Stimulated activated CD8-positive, alpha-beta memory T cell treated with anti-CD3 and anti-CD28 coated beads, Interleukin-15, amount 100 ng/mL, for 1 hour (primary cell): ENCODE measurements at regions not wholly inside any gene's neighbourhood (a gene's known extent, or its start where the extent isn't known, plus 50 kb on each side); places are given as distances from the start of the nearest gene placed in this dataset.

Source experiments
- DNase-seq: peaks from one replicate; pipeline ENCODE4 v3.0.0-alpha.2; 2020; ENCODE audit warnings: low read depth

DNA sequence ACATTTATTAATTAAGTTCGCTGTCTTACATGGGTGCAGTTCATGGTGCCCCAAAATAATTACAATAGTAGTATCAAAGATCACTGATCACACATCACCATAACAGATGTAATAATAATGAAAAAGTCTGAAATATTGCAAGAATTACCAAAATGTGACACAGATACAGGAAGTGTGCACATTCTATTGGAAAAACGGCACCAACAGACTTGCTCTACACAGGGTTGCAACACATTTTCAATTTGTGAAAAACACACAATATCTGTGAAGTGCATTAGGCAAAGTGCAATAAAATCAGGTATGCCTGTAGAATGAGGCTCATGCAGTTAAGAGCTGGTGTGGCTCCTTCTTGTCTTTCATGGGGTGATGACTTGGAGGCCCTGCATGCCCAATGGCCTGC is 265.8 kb downstream of the RPLP1 start:
- no peak for DNase-seq

DNA sequence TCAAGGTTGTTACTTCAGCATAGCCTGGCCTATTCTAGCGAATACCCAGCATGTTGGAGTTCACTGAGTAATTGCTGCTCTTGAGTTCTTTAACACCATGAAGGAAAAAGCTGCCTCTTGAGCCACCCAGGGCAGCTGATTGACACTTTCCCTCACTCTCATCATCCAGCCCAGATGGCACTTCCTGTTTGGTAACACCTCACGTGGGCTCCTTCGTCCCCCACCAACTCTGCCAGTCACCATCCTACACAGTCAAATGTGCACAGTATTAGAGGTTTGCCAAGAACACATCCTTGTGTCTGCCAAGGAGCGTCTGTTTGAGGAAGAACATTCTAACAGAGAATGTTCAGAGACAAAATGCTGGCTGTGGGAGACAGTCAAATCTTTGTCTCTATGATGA is 266.3 kb downstream of the RPLP1 start:
- no peak for DNase-seq

DNA sequence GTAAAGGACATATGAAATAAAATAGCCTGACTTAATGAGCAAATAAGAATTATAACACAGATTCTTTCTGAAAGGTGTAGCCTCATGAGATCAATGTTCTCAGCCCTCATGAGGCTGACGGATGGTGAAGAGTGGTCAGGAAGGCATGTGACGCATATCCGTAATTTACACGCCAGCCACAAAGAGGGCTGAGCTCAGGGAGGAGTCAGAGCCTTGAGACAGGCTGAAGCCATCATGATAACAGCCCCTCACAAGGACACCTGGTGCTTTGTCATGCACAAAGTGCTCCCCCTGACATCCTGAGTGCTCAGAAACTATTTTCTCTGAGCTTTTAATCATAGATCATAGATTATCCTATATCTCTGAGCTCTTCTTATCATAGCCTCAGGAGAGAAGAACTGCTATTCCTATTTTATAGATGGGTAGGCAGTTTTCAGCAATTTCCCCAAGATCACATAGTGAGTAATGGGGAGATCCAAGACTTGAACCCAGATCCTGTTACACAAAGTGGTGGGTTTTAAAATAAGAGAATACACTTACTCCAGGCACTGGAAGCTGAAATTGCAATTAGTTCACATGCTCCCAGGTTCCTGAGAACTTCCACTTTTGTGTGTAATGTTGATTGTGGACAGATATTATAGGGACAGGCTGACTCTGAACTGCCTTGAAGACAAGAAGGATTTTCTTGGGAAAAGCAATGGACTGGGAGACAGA is 267.1 kb downstream of the RPLP1 start:
- peak; percentile 49 for DNase-seq

DNA sequence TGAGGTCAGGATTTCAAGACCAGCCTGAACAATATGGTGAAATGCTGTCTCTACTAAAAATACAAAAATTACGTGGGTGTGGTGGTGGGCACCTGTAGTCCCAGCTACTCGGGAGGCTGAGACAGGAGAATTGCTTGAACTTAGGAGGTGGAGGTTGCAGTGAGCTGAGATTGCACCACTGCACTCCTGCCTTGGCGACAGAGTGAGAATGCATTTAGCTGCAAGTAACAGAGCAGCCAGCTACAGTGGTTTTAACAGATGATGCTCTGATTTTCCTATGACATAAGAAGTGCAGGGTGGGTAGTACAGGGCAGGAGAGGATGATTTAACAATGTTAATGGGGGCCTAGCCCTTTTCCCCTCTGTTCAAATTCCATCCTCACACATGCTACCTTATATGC is 267.9 kb downstream of the RPLP1 start:
- DNase-seq, result no peak

DNA sequence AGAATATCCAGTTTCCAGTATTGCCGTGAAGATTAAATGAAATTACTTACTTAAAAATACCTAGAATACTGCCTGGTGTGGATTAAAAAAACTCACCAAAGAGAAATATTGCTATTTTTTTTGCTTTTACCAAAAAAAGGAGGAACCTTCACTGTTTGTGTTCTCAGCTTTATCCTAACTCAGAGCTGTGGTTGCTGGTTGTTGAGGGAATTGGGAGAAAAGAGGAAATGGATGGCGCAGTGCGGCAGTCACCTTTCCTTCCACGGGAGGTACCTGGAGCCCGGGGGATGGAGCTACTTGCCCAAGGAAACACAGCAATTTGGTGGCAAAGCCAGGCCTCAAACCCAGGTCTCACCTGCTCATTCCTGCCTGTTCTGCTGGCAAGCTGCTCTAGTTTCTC is 270.3 kb downstream of the RPLP1 start:
- DNase-seq, result no peak

DNA sequence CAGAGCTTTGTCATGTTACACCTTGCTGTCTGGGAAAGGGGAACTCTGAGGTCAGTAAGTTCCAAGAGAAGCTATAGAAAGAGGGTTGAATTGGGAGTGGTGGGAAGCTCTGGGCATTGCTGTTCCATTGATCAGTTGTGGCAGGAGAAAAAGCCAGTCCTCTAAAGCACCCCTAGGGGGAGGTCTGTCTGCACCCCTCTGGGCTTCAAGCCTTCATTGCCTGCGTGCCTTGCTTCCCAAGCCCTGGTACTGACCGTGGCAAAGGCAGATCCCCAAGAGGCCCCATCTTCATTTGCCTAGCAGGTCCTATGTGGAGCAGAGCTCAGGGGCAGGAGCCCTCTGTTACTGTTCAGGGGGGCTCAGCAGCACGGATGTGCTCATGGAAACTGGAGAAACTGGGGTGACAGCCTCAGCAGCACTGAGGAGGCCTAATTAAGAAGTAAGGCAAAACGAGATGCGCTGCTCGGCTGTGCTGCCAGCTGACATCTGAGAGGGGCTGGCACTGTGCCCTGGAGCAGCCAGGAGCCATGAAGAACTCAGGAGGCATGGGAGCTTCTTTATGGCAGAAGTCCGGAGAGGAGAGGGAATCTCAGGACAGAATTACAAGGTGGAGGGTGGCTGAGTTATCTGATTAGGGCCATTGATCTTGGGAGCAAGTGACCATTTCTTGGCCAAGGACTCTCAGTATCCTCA is 270.9 kb downstream of the RPLP1 start:
- no peak for DNase-seq

DNA sequence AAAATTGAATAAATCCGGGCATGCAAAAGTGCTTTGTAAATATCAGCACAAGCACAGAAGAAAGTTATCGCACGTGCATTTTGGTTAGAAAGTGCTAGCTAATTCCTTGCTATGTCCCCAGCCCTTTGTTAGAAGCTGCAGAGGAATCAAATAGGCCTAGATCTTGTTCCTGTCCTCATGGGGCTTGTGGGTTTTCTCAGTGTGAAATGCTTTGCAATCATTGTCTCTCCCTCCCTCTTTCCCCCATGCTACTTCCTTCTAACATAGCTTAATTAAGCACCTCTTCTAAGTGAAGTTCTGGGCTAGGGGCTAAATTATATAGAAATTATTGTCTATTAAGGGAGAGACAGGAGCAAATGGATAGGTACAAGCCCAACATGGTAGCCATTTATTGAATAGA is 271.7 kb downstream of the RPLP1 start:
- DNase-seq, result no peak

DNA sequence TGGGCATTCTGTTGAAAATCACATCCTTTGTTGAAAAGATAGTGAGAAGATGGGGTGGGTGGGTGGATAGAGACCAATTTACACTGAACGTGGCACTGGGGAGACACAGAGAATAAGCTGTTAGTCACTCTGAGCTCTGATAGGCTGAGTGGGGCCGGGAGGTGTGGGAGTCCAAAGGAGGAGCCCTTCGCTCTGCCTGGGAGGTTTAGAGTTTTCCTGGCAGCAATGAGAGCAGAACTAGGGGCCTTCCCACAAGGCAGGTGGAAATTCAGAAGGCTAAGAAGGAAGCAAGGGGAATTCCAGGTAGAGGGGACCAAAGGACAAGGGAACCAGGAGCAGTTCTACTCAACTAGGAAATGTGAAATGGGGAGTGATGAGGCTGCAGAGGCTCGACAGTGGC is 272.7 kb downstream of the RPLP1 start:
- DNase-seq, result no peak

DNA sequence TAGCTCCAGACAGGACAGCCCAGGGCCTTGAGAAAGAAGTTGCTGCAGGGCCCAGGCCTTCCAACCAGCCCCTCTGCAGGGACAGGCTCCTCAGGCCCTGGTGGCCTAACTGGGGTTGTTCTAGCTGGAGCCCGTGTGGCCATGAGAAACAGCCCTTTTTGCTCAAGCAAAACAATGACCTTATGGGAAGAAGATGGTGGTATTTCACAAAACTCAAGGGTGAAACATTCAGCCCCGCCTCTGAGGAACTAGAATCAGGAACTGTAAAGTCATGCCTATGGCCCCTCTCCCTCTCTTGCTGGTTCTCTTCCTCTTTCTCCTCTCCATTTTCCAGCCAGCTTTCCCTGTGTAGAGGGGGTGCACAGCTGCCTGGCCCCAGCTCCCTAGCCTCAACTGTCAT is 273.3 kb downstream of the RPLP1 start:
- DNase-seq, result no peak

DNA sequence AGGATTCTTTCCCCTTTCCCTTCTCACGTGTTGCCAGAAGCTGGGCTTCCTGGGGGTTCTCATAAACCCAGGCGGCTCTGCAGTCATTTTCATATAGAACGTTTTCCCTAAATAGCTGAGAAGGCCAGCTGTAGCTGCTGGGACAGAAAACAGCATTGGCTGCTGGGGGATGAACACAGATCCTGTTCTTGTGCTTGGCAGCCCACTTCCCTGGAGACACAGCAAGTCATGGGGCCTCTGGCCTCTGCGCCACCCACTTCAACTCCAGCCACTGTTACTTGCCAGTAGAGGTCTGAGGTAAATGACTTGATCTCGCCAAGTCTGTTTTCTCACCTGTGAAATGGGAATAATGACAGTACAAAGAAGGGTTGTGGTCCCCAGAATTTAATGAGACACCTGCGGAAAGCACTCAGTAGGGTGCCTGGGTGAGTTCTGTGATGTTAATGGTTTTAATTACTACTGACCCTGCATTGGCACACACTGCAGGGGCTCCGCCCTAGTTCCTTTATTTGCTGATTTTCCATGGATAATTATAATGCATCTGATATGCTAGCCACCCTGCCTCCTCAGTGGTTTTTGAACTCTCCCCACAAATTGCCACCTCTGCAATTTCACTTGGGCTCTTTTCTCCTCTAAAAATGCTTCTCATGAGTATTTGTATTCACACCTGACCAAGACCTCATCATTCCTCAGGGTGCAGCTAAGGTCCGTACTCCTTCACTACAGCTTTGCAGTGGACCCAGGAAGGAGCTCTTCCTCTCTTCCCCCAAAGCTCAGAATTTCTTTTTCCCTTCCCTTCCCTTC is 274.7 kb downstream of the RPLP1 start:
- no peak for DNase-seq

DNA sequence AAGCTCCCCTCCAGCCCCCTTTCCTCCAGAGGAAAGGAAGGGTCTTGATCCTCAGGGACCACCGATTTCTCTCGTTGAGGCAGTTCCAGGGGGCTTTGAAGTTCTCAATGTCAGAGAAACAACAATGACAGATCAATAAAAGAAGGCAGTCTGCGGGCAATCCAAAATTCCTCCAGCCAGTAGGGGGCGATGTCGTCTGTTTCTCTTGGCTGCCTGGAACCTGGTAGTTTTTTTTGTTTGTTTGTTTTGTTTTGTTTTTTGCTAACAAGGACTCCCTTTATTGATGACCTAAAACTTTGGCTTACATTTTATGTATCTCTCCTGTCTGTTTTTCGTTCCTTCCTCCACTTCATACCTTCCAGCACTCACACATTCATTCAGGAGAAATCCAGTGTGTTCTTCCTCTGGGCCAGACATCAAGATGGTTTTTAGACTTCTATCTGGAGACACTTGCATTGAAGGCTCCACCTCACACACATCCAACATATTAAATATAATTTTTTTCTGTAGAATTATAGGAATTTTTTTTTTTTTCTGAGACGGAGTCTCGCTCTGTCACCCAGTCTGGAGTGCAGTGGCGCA is 276.6 kb downstream of the RPLP1 start:
- peak; percentile 70 for DNase-seq

DNA sequence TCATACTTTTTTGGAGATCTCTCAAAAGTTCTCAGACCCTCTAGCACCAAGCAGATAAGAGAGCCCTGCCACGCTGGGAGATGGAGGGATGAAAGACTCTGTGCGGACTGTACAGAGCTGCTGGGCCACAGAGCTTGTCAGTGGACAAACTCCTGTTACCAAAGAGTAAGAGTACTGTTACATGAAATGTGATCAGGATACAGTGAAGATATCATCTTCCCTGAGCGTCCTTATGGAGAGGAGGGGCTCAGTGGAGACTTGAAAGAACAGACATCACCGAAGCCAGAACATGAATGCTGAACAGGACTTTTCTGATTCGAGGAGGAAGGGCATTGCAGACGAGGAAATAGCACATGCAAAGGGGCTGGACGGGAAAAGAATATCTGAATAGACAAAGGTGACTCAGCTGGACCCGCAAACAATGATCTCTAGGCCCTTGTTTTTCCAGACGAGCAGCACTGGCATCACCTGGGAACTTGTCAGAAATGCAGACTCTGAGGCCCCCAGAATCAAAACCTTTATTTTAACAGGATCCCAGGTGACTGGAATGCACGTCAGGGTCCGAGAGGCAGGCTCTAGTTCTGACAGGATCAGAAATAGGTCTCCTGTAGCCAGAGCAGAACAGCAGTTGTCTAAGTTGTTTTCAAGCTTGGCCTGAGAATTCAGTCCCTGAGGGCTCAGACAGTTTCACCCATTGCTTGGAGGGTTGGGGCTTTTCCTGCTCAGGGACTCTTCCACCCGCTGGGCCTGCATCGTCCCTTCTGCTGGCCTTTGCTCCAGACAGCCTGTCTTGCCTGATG is 277.9 kb downstream of the RPLP1 start:
- DNase-seq, result no peak

DNA sequence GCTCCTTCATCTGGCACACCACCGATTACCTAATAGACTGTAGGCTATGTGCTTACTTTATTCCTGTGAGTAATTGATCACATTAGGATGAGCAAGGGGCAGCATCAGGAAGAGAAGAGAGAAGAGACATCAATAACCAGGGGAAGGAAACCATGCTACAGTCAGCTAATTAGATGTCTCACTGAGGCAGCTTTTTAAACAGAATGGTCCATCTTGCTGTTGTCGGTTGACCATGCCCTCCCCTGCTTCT is 278.4 kb downstream of the RPLP1 start:
- no peak for DNase-seq

DNA sequence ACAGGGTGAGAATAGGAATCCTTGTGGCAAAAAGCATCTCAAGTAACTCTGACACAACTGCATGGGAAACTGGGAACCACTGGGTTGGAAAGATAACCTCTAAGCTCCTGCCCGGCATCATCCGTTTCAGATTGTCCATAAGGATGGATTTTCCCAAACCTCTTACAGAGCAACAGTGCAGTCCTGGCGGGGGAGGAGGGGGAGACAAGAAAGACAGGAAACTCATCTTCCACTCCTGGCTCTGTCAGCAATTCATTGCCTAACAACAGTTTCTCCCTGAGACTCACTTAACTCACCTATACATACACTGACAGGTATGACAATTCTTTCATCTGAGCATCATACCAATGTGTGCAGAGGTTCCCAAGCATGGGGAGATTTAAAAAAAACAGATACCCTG is 279.0 kb downstream of the RPLP1 start:
- DNase-seq, result no peak

DNA sequence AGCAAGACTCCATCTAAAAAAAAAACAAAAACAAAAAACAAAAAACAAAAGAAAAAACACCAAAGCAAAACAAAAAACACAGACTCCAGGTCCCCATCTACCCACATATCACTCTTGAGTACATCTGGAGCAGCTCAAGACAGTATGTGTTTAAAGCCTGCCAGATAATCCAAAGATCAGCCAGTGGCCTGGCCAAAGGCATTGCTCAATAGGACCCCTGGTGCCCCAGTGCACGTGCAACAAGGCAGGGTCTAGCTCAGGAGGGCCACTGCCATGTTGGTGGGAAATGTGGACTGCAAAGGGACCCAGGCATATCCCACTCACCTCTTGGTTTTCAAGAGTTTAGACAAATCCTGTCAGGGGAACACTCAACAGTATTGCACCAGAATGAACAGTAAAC is 279.5 kb downstream of the RPLP1 start:
- DNase-seq, result no peak

DNA sequence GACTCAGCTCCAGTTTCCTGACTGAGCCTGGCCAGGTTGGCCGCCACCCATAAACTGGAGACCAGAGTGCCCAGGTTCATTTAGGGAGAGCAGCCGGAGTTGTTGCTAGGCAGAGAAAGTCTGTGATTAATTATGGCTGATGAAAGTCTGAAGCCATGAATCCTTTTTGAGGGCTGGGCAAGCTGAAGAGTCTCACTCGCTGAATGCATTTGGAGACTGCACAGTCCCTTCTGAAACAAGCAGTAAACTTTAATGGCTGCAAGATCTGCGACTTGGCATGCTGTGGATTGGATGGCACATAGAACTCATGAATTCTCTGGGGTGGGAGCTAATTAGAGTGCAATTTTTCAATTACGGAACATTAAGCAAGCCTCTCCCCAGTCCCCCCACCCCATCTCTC is 282.1 kb downstream of the RPLP1 start:
- DNase-seq, result no peak

DNA sequence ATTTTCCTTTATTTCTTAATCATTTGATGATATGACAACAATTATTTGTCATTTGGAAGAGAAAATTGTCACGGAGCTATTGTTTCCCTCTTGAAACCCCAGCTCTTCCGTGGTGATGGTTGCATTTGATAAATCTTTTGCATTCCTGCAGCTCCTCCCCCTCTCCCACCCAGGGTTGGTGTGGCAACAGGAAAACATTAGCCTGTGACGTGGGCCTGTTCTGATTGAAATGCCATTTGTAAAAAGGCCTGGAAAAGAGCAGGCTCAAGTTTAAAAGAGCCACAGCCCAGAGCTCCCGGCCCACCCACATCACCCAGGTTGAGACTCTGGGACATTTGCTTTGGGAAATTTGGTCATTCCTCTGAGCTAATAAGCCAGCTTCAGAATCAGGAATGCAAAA is 282.5 kb downstream of the RPLP1 start:
- DNase-seq, result no peak

DNA sequence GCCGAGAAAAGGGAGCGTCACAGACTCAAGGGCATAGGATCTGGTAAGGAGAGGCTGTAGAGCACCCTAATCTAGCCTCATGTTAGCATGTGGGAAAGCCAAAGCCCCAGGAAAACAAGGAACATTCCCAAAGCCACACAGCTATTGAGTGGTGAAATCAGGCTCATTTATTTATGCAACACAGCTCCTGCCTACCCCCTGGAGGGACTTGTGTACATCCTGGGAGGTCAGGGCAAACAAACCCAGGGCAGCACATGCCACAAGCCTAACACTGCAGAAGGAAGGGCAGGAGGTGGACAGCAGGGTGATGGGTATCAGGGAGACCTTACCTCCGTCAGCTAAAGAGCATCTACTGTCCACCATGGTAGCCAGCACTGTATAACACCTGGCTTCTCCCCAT is 283.5 kb downstream of the RPLP1 start:
- DNase-seq, result no peak

DNA sequence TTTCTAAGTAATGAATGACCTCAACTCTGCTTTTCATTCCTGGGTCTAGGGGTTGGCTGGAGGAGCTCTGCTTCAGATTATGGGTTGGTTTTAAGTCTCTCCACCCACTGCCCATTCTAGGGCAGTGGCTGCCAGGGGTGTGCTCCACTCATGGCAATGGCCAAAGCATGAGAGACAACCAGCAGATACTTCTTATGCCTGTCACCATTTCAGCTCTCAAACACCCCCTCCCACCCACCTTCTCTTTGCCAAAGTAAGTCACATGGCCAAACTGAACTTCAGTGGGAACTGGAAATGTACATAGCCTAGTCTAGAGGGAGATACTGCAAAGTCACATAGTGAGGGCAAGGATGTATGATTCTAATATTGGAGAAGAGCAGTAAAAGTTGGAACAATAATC is 285.3 kb downstream of the RPLP1 start:
- DNase-seq, result no peak

DNA sequence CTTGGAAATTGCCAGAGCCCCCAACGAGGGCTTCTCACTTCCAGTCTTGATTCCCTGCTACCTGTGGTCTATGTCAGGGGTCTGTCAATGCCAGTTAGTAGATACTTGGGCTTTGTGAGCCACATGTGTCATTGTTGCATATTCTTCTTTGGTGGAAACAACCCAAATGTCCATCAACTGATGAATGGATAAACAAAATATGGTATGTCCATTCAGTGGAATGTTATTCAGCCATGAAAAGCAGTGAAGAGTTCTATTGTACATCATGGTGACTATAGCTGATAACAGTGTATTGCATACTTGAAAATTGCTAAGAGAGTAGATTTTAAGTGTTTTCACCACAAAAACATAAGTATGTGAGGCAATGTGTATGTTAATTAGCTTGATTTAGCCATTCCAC is 288.1 kb downstream of the RPLP1 start:
- no peak for DNase-seq

DNA sequence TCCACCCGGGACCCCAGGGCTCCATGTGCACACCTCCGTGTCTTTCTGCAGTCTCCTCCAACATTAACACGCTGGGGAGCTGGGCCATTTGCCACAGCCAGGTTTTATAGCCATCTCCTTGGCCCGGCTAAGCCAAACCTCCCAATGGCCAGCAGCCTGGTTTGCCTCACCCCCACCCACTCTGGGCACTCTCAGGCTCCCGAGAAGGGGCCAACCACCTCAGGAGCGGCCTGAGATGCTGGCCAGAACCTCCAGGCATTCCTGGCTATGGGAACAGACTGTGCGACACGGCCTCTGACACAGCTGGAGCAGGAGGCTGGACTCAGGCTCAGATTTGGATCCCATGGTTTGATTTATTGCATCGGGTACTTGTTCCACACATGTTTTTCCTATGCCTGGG is 289.7 kb downstream of the RPLP1 start:
- no peak for DNase-seq

DNA sequence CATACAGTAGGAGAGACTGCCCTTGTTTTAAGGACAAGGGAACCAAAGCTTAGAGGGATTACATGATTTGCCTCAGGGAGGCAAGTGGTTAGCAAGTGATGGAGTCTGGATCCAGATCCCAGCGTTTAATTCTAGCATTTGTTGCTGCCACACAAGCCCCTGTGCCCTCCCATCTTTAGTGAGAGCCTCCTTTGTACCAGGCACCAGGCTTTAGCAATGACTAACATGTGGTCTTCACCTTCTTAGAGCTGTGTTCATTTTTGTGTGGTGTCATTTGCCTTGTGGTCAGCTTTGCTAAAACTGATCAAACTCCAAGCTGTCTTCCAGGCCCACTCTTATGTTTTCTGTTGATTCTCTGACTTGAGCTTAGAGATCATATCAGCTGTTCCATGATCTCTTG is 290.5 kb downstream of the RPLP1 start:
- no peak for DNase-seq
